ENCODE measurements at regions not wholly inside any gene's neighbourhood (a gene's known extent, or its start where the extent isn't known, plus 50 kb on each side); places are given as distances from the start of the nearest gene placed in this dataset.

DNA sequence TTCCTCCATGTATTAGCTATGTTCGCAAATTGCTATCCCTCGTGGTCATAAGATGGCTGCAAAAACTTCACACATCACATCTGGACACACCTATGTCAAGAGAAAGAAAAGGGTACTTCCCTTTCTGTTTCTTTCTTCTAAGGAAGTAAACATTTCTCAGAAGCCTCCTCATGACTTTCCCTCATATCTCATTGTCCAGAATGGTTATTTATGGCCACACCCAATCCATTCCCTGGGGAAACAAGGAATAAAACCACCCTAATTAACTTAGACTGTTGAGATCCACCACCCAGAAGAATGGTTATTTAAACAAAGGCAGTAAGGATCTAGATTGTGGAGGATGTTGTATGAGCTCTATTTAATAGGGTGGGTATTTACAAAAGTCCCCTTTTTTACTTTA lies 160.8 kb upstream of the LNX1 start:
- Histone ChIP-seq H3K27ac (no peak overlapping the region), H2AFZ (ENCODE audit: low read depth) (no peak overlapping the region), H3K4me2 (no peak overlapping the region)

DNA sequence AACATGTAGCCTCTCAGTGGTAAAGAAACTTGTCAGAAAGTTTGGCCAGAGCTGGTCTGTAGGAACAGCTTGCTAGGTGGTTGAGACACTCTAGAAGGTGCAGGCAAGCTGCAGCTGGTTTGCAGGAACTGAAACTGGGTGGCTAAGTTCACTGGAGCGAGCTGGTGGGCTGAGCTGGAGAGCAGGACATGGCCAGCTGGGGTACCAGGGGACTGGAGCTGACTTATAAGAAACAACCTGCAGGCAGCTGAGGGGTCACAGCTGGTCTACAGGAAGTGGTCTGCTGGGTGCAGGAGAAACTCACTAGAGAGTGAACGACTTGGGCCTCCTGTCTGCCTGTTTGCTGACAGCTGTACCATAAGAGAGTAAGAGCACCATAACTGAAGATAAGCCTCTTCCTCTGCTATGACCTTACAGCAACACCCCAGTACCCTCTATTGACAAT lies 157.1 kb upstream of the LNX1 start:
- peaks cover 28% of the 10 kb centered on the region for H3K4me1 ChIP-seq (ENCODE audit: low read depth, poor library complexity, severe bottlenecking)

More for the DNA sequence above, 160.8 kb upstream of the LNX1 start:
- peaks cover 23% of the 10 kb centered on the region for H3K4me1 ChIP-seq (ENCODE audit: low read depth, poor library complexity, severe bottlenecking)
- H3K9ac ChIP-seq, result no peak overlapping the region
- H4K20me1 ChIP-seq (ENCODE audit: insufficient read depth), result no peaks in the 10 kb centered on the region
- TF ChIP-seq, protein P1, sequence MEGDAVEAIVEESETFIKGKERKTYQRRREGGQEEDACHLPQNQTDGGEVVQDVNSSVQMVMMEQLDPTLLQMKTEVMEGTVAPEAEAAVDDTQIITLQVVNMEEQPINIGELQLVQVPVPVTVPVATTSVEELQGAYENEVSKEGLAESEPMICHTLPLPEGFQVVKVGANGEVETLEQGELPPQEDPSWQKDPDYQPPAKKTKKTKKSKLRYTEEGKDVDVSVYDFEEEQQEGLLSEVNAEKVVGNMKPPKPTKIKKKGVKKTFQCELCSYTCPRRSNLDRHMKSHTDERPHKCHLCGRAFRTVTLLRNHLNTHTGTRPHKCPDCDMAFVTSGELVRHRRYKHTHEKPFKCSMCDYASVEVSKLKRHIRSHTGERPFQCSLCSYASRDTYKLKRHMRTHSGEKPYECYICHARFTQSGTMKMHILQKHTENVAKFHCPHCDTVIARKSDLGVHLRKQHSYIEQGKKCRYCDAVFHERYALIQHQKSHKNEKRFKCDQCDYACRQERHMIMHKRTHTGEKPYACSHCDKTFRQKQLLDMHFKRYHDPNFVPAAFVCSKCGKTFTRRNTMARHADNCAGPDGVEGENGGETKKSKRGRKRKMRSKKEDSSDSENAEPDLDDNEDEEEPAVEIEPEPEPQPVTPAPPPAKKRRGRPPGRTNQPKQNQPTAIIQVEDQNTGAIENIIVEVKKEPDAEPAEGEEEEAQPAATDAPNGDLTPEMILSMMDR (conservative IDR thresholded peaks at IDR 0.05; ENCODE audit: low read depth, low read length), result no peak
- no peaks in the 10 kb centered on the region for H3K27me3 ChIP-seq (ENCODE audit: insufficient read depth, low read depth)
- H3K79me2 ChIP-seq (ENCODE audit: insufficient read depth, low read depth), result no peaks in the 10 kb centered on the region
- no peaks in the 10 kb centered on the region for H3K36me3 ChIP-seq (ENCODE audit: insufficient read depth)
- H3K4me3 ChIP-seq (IDR thresholded peaks at IDR 0.05; ENCODE audit: insufficient read depth, low read depth, low read length), result no peak overlapping the region

DNA sequence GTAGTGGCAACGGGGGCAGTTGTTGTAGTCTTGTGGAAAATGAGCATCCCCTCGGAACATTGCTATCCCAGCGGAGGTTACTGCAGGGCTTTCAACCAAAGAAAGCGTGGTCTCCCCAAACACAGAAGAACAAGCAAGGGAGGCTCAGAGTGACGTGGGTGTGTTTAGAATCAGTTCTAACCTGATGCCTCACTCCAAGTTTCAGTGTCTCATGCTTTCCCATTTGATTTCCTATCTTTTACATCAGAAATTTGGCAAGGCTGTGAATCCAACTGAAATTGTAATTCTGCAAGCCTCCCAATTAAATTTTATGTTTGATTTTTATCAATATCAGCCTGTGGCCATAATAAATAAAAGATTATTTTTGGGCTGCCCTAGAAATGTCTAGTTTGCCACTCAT lies 156.1 kb upstream of the LNX1 start:
- no peak overlapping the region for H3K4me3 ChIP-seq (IDR thresholded peaks at IDR 0.05; ENCODE audit: insufficient read depth, low read depth, low read length)
- H3K79me2 ChIP-seq (ENCODE audit: insufficient read depth, low read depth), result no peaks in the 10 kb centered on the region
- TF ChIP-seq, protein P1 (conservative IDR thresholded peaks at IDR 0.05; ENCODE audit: low read depth, low read length), result no peak
- peak overlapping the region; percentile 37 for H3K4me2 ChIP-seq
- H3K4me1 ChIP-seq (ENCODE audit: low read depth, poor library complexity, severe bottlenecking), result peaks cover 28% of the 10 kb centered on the region
- peak overlapping the region; percentile 36; the same call in 1 of the 2 replicates for H3K27ac ChIP-seq
- no peak overlapping the region for H3K9ac ChIP-seq
- H4K20me1 ChIP-seq (ENCODE audit: insufficient read depth), result no peaks in the 10 kb centered on the region
- H3K27me3 ChIP-seq (ENCODE audit: insufficient read depth, low read depth), result no peaks in the 10 kb centered on the region
- H2AFZ ChIP-seq (ENCODE audit: low read depth), result no peak overlapping the region
- H3K36me3 ChIP-seq (ENCODE audit: insufficient read depth), result no peaks in the 10 kb centered on the region

More for the DNA sequence above, 157.1 kb upstream of the LNX1 start:
- Histone ChIP-seq H3K4me3 (IDR thresholded peaks at IDR 0.05; ENCODE audit: insufficient read depth, low read depth, low read length) (no peak overlapping the region), H3K27me3 (ENCODE audit: insufficient read depth, low read depth) (no peaks in the 10 kb centered on the region), H2AFZ (ENCODE audit: low read depth) (peak overlapping the region; percentile 17; the same call in 1 of the 2 replicates), H3K4me2 (peak overlapping the region; percentile 37), H3K27ac (peak overlapping the region; percentile 36), H3K79me2 (ENCODE audit: insufficient read depth, low read depth) (no peaks in the 10 kb centered on the region), H3K36me3 (ENCODE audit: insufficient read depth) (no peaks in the 10 kb centered on the region), H4K20me1 (ENCODE audit: insufficient read depth) (no peaks in the 10 kb centered on the region), H3K9ac (no peak overlapping the region)
- TF ChIP-seq, protein P1 (conservative IDR thresholded peaks at IDR 0.05; ENCODE audit: low read depth, low read length), result no peak

DNA sequence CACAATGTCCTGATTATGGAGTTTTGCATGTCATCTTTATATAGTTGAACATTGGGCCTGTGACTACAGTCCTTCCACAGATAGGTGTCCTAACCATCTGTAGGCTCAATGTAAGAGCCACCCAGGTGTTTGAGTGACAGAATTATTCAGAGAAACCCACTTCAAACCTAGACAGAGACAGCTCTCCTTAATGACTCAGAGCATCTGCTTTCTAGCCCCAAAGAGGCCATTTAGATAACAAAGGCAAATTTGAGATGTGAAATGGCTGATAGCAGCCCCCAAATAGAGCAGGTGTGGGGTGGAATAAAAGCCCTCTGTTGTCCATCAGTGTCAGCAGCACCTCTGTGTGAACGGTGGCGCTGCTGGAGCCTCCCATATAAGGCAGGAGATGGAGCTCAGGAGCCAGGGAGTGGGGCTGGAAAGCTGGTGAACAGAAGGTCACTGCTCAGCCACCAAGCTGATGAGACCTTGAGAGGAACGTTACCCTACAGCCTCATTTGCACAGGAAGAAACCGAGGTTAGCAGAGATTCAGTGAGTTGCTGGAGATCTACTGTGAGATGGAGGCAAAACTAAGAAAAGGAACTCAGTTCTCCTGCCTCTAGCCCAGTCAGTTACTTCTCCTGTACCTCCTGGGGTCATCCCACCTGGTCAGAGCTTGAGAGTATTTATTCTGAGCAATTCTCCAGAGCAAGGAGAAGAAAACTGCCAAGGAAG lies 153.3 kb upstream of the LNX1 start:
- H3K9ac ChIP-seq, result no peak overlapping the region
- H3K27ac ChIP-seq, result no peak overlapping the region
- H3K4me2 ChIP-seq, result no peak overlapping the region
- no peak overlapping the region for H2AFZ ChIP-seq (ENCODE audit: low read depth)
- peaks cover 28% of the 10 kb centered on the region for H3K4me1 ChIP-seq (ENCODE audit: low read depth, poor library complexity, severe bottlenecking)
- no peak overlapping the region for H3K4me3 ChIP-seq (IDR thresholded peaks at IDR 0.05; ENCODE audit: insufficient read depth, low read depth, low read length)
- TF ChIP-seq, protein P1 (conservative IDR thresholded peaks at IDR 0.05; ENCODE audit: low read depth, low read length), result no peak
- H3K79me2 ChIP-seq (ENCODE audit: insufficient read depth, low read depth), result no peaks in the 10 kb centered on the region
- H3K27me3 ChIP-seq (ENCODE audit: insufficient read depth, low read depth), result no peaks in the 10 kb centered on the region
- H4K20me1 ChIP-seq (ENCODE audit: insufficient read depth), result no peaks in the 10 kb centered on the region
- no peaks in the 10 kb centered on the region for H3K36me3 ChIP-seq (ENCODE audit: insufficient read depth)
